Endothelial cell (in vitro differentiated cells): ENCODE measurements at regions not wholly inside any gene's neighbourhood (a gene's known extent, or its start where the extent isn't known, plus 50 kb on each side); places are given as distances from the start of the nearest gene placed in this dataset.
A peak's percentile ranks its signal among the peaks of the same experiment; 100 is the strongest.

Experiments used
- DNase-seq: peaks from one replicate; pipeline ENCODE4 v3.0.0; 2021; ENCODE audit warnings: low spot score
- H3K27ac Mint-ChIP-seq: one replicate; pipeline ENCODE4 v1.8.0; 2021; ENCODE audit warnings: mixed read lengths, inconsistent platforms; ENCODE audit not compliant: unreplicated experiment
- H3K27me3 Mint-ChIP-seq: one replicate; pipeline ENCODE4 v1.8.0; 2021; ENCODE audit warnings: mild to moderate bottlenecking, moderate library complexity, mixed read lengths, inconsistent platforms; ENCODE audit not compliant: unreplicated experiment
- H3K36me3 Mint-ChIP-seq: one replicate; pipeline ENCODE4 v1.8.0; 2021; ENCODE audit warnings: mild to moderate bottlenecking, low read depth, mixed read lengths, inconsistent platforms; ENCODE audit not compliant: unreplicated experiment
- H3K4me1 Mint-ChIP-seq: one replicate; pipeline ENCODE4 v1.8.0; 2021; ENCODE audit warnings: mild to moderate bottlenecking, mixed read lengths, inconsistent platforms; ENCODE audit not compliant: unreplicated experiment
- H3K4me3 Mint-ChIP-seq: one replicate; pipeline ENCODE4 v1.8.0; 2021; ENCODE audit warnings: mild to moderate bottlenecking, mixed read lengths, inconsistent platforms; ENCODE audit not compliant: unreplicated experiment
- H3K9me3 Mint-ChIP-seq: one replicate; pipeline ENCODE4 v1.8.0; 2021; ENCODE audit warnings: mixed read lengths, inconsistent platforms; ENCODE audit not compliant: unreplicated experiment
- CTCF ChIP-seq: fragments of 200-600 bp; sonication (generic); IDR thresholded peaks from one replicate; pipeline ENCODE4 v1.5.0; 2021; ENCODE audit warnings: antibody characterized with exemption; ENCODE audit not compliant: unreplicated experiment

- Mint-ChIP-seq H3K27ac (no peak overlapping the region), H3K9me3 (no peaks in the 10 kb centered on the region), H3K4me1 (no peaks in the 10 kb centered on the region), H3K36me3 (no peaks in the 10 kb centered on the region), H3K4me3 (no peak overlapping the region), H3K27me3 (no peaks in the 10 kb centered on the region)
- no peak for DNase-seq
- no peak for TF ChIP-seq CTCF
Observed at GRCh38 chr16:51822471-51822870, 671.4 kb upstream of the SALL1 start.

DNA sequence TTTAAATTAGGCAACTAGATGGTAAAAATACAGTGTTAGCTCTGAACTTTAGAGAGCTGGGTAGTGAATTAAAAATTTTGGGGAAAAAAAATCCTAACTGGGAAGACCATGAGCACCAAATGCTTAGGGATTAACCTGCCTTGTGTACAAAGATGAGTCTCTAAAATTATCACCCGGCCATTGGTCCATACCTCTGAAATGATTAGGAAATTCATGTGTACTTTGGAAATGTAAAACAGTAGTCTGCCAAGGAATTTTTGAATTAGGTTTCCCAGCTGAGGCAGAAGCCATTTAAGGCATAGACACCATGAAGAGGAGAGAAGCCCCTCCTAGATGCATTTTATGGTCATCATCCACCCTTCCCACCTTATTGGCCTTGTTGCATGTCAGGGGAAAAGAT lies 670.5 kb upstream of the SALL1 start:
- no peak for DNase-seq
- H3K36me3 Mint-ChIP-seq = no peaks in the 10 kb centered on the region
- TF ChIP-seq CTCF = no peak
- no peaks in the 10 kb centered on the region for H3K9me3 Mint-ChIP-seq
- H3K4me1 Mint-ChIP-seq = no peaks in the 10 kb centered on the region
- no peak overlapping the region for H3K4me3 Mint-ChIP-seq
- H3K27ac Mint-ChIP-seq = no peak overlapping the region
- no peaks in the 10 kb centered on the region for H3K27me3 Mint-ChIP-seq

DNA sequence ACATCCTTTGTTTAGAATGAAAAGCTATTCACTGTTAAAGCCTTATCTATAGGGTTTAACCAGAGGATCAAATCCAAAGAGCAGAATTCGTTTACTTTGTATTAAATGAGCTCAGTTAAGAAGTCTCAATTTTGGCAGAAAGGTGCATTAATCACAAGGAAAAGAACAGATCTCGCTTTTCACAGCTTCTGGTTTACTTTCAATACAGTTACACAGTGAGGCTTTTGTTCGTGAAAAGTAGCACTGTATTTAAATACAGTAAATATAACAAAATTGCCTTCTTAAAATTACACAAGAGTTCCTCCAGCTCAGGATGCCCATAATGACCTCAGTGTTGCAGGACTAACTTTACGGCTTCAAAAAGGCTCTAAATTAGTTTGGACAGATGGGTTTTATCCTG lies 669.1 kb upstream of the SALL1 start:
- no peaks in the 10 kb centered on the region for H3K9me3 Mint-ChIP-seq
- H3K4me1 Mint-ChIP-seq = no peaks in the 10 kb centered on the region
- H3K4me3 Mint-ChIP-seq = no peak overlapping the region
- H3K27me3 Mint-ChIP-seq = no peaks in the 10 kb centered on the region
- no peak for DNase-seq
- H3K27ac Mint-ChIP-seq = no peak overlapping the region
- no peak for TF ChIP-seq CTCF
- no peaks in the 10 kb centered on the region for H3K36me3 Mint-ChIP-seq

GRCh38 chr16:51818342-51818944 lies 667.4 kb upstream of the SALL1 start:
- Mint-ChIP-seq H3K4me3 (no peak overlapping the region), H3K4me1 (no peaks in the 10 kb centered on the region), H3K27ac (no peak overlapping the region), H3K36me3 (no peaks in the 10 kb centered on the region), H3K9me3 (no peaks in the 10 kb centered on the region), H3K27me3 (no peaks in the 10 kb centered on the region)
- peak; percentile 83 for TF ChIP-seq CTCF
- DNase-seq = peak; percentile 70

GRCh38 chr16:51816929-51817328 lies 665.9 kb upstream of the SALL1 start:
- H3K27ac Mint-ChIP-seq = no peak overlapping the region
- H3K27me3 Mint-ChIP-seq = no peaks in the 10 kb centered on the region
- H3K36me3 Mint-ChIP-seq = no peaks in the 10 kb centered on the region
- TF ChIP-seq CTCF = no peak
- no peaks in the 10 kb centered on the region for H3K4me1 Mint-ChIP-seq
- no peak overlapping the region for H3K4me3 Mint-ChIP-seq
- H3K9me3 Mint-ChIP-seq = no peaks in the 10 kb centered on the region
- DNase-seq = no peak
